Mesothelial cell of epicardium (in vitro differentiated cells): ENCODE measurements at regions not wholly inside any gene's neighbourhood (a gene's known extent, or its start where the extent isn't known, plus 50 kb on each side); places are given as distances from the start of the nearest gene placed in this dataset.

ENCODE experiments used
- DNase-seq, 2 experiments: peaks; one replicate each; pipeline ENCODE4 v3.0.0; 2021; ENCODE audit warnings: low spot score in 2 of 2; ENCODE audit not compliant: unreplicated experiment in 2 of 2
- H3K27ac Mint-ChIP-seq: 2 replicates; pipeline ENCODE4 v1.8.0; 2021; ENCODE audit warnings: mixed read lengths
- H3K27me3 Mint-ChIP-seq: 2 replicates; pipeline ENCODE4 v1.8.0; 2021; ENCODE audit warnings: low read depth, mixed read lengths
- H3K36me3 Mint-ChIP-seq: 2 replicates; pipeline ENCODE4 v1.8.0; 2021; ENCODE audit warnings: mixed read lengths
- H3K4me1 Mint-ChIP-seq: 2 replicates; pipeline ENCODE4 v1.8.0; 2021; ENCODE audit warnings: mixed read lengths
- H3K4me3 Mint-ChIP-seq: 2 replicates; pipeline ENCODE4 v1.8.0; 2021; ENCODE audit warnings: mild to moderate bottlenecking, moderate library complexity, mixed read lengths
- H3K9me3 Mint-ChIP-seq: 2 replicates; pipeline ENCODE4 v1.8.0; 2021; ENCODE audit warnings: mixed read lengths
- CTCF ChIP-seq: fragments of 200-600 bp; sonication (generic); IDR thresholded peaks from one replicate; pipeline ENCODE4 v1.5.0; 2021; ENCODE audit warnings: antibody characterized with exemption; ENCODE audit not compliant: unreplicated experiment

GRCh38 chr10:113274176-113274829 is 278.6 kb upstream of the HABP2 start:
- DNase-seq: no peak
- peaks cover 2% of the 10 kb centered on the region for H3K36me3 Mint-ChIP-seq
- no peak overlapping the region for H3K27ac Mint-ChIP-seq
- peaks cover 10% of the 10 kb centered on the region for H3K4me1 Mint-ChIP-seq
- no peaks in the 10 kb centered on the region for H3K27me3 Mint-ChIP-seq
- peaks cover 28% of the 10 kb centered on the region for H3K9me3 Mint-ChIP-seq
- H3K4me3 Mint-ChIP-seq: no peak overlapping the region
- TF ChIP-seq CTCF: no peak

GRCh38 chr10:113278221-113278620 is 274.6 kb upstream of the HABP2 start:
- no peak for TF ChIP-seq CTCF
- no peak for DNase-seq
- H3K27me3 Mint-ChIP-seq: no peaks in the 10 kb centered on the region
- peaks cover 35% of the 10 kb centered on the region for H3K9me3 Mint-ChIP-seq
- H3K36me3 Mint-ChIP-seq: peaks cover 2% of the 10 kb centered on the region
- H3K27ac Mint-ChIP-seq: no peak overlapping the region
- H3K4me3 Mint-ChIP-seq: no peak overlapping the region
- peaks cover 7% of the 10 kb centered on the region for H3K4me1 Mint-ChIP-seq

- Mint-ChIP-seq H3K27me3 (no peaks in the 10 kb centered on the region), H3K4me1 (peaks cover 2% of the 10 kb centered on the region), H3K36me3 (peaks cover 2% of the 10 kb centered on the region), H3K9me3 (peaks cover 35% of the 10 kb centered on the region), H3K4me3 (no peak overlapping the region), H3K27ac (no peak overlapping the region)
- TF ChIP-seq CTCF: no peak
- DNase-seq: no peak
These were observed 274.2 kb upstream of the HABP2 start for GRCh38 chr10:113278664-113279063.

- Mint-ChIP-seq H3K4me3 (no peak overlapping the region), H3K27me3 (no peaks in the 10 kb centered on the region), H3K36me3 (peaks cover 2% of the 10 kb centered on the region), H3K9me3 (peaks cover 35% of the 10 kb centered on the region), H3K27ac (no peak overlapping the region), H3K4me1 (no peaks in the 10 kb centered on the region)
- no peak for TF ChIP-seq CTCF
- no peak for DNase-seq
These were observed 273.6 kb upstream of the HABP2 start for GRCh38 chr10:113279262-113279661.

GRCh38 chr10:113282564-113282963 is 270.3 kb upstream of the HABP2 start:
- no peak overlapping the region for H3K27ac Mint-ChIP-seq
- H3K27me3 Mint-ChIP-seq: no peaks in the 10 kb centered on the region
- TF ChIP-seq CTCF: no peak
- peaks cover 8% of the 10 kb centered on the region for H3K9me3 Mint-ChIP-seq
- H3K36me3 Mint-ChIP-seq: no peaks in the 10 kb centered on the region
- peaks cover 3% of the 10 kb centered on the region for H3K4me1 Mint-ChIP-seq
- H3K4me3 Mint-ChIP-seq: no peak overlapping the region
- no peak for DNase-seq

GRCh38 chr10:113283189-113283588 is 269.7 kb upstream of the HABP2 start:
- H3K27ac Mint-ChIP-seq: no peak overlapping the region
- TF ChIP-seq CTCF: no peak
- DNase-seq: no peak
- H3K9me3 Mint-ChIP-seq: peaks cover 8% of the 10 kb centered on the region
- H3K36me3 Mint-ChIP-seq: no peaks in the 10 kb centered on the region
- peaks cover 3% of the 10 kb centered on the region for H3K4me1 Mint-ChIP-seq
- no peaks in the 10 kb centered on the region for H3K27me3 Mint-ChIP-seq
- no peak overlapping the region for H3K4me3 Mint-ChIP-seq
